ENCODE measurements at regions not wholly inside any gene's neighbourhood (a gene's known extent, or its start where the extent isn't known, plus 50 kb on each side); places are given as distances from the start of the nearest gene placed in this dataset.
"Not testable (repeated sequence)": the region's sequence is repeated elsewhere in the genome, so short reads cannot be mapped to it uniquely, and the experiment has no call there.

DNA sequence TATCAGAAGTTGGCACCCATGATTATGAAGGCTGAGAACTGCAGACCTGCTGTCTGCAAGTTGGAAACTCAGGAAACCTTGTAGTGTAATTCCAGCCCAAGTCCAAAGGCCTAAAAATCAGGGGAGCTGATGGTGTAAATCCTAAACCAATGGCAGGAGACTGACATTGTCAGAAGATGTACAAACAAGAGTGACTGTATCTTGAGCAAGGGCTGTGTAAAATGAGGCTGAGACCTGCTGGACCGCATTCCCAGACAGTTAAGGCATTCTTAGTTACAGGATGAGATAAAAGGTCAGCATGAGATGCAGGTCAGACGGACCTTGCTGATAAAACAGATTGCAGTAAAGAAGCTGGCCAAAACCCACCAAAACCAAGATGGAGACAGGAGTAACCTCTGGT, 147.7 kb downstream of the COG6 start:
- DNase-seq: no peak

DNA sequence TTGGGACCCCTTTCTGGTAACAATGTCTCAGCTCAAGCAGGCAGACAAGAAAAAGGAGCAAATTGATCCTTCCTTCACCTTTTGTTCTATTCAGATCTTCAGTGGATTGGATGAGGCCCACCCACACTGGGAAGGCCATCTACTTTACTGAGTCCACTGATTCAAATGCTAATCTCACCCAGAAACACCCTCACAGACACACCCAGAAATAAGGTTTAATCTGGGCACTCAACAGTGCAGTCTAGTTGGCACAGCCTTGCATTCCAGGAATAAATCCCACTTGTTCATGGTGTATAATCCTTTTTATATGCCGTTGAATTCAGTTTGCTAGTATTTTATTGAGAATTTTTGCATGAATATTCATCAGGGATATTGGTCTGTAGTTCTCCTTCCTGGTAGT, 148.4 kb downstream of the COG6 start:
- DNase-seq: no peak

DNA sequence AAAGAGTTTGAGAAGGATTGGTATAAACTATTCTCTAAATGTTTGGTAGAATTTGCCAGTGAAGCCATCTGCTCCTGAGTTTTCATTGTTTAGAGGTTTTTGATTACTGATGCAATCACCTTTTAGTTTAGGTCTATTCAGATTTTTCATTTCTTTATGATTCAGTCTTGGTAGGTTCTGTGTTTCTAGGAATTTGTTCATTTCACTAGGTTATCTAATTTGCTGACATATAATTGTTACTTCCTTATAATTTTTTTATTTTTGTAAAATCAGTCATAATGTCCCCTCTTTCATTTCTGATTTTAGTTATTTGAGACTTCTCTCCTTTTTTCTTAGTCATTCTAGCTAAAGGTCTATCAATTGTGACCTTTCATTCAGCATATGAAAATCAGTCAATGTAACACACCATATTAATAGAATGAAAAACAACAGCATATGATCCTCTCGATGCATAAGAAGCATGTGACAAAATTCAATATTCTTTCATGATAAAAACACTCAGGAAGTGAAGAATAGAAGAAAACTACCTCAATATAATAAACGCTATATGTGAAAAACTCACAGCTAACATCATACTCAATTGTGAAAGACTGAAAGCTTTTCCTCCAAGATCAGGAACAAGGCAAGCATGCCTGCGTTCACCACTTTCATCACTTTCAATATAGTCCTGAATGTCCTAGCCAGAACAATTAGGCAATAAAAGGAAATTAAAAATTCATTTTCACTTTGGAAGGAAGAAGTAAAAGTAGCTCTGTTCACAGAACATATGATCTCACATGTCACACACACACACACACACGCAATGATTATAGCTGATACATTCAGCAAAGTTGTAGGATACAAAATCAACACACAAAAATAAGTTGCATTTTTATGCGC, 149.1 kb downstream of the COG6 start:
- no peak for DNase-seq

DNA sequence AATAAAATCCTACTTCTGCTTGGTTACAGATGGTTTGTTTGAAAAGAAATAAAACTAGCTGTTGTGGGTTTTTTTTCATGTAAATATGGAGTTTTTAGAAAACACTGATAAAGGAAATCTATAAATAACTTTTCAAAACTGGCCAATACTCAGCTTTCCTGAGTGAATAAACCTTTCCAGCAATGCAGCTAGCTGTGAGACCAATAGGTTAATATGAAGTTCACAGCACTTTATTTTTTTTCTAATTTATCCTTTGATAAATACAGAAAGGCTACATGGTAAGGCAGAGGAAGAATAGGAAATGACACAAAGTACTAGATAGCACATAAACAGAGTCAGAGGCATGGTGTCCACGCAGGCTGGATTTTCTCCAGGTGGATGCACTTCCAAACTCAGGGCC, 154.0 kb downstream of the COG6 start:
- no peak for DNase-seq

DNA sequence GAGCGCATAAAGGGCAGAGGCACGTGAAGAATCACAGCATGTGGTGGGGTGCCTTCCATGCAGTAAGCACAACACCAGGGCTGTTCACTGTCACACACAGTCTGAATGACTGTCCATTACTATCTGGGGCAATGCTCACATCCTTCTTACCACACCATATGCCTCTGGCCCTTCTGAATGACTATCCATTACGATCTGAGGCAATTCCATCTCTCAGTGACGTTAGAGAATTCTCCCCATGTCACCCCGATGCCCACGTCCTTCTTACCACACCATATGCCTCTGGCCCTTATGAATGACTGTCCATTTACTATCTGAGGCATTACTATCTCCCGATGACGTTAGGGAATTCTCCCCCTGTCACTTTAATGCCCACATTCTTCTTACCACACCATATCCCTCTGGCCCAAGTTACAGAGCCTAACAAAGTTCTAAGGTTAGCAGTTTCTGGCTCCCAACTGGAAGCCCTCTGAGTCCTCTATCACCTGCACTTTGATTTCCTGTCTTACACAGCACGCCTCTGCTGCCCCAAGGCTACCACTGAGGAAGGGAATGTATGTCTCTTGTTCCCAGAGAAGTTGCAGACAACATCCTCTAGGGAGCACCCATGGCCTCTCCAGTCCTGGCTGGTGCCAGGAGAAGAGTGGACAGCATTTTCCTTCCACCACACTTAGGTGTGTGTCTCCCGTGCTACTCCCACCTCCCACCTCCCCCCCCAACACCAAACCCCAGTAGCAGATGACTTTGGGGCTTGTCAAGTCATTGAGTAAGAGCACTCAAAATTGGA, 154.8 kb downstream of the COG6 start:
- no peak for DNase-seq

DNA sequence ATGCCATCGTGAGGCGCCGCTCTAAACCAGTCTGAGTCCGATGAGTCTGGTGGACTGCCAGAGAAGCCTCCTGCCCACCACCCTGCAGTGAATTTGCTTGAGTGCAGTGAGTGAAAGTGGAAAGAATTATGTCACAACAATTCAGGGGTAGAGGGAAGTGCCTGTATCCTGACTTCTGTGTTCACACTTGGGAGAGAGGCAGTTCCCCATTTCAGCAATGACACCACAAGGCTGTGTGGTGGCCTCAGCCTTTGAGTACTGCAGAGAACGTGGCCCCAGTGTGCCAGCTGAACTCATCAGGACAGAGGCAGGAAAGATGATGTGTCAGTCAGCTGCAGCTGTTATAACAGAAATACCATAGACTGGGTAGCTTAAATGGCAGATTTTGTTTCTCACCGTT, 155.6 kb downstream of the COG6 start:
- no peak for DNase-seq

DNA sequence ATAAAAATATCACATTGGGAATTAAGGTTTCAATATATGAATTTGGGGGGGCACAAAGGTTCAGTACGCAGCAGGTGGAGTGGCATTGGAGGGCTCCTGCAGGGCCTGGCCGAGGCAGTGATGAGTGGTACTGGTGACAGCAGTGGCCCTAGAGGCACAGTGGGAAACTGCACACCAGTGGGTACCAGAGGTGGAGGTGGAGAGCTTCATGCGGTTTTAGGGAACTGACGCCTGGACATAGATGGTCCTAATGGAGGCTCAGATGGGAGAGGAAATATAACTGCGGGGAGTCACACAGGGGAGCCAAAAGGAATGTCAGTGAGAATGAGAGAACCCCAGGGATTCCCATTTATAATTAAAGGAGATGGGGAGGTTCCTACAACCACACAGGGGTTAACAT, 156.2 kb downstream of the COG6 start:
- no peak for DNase-seq

DNA sequence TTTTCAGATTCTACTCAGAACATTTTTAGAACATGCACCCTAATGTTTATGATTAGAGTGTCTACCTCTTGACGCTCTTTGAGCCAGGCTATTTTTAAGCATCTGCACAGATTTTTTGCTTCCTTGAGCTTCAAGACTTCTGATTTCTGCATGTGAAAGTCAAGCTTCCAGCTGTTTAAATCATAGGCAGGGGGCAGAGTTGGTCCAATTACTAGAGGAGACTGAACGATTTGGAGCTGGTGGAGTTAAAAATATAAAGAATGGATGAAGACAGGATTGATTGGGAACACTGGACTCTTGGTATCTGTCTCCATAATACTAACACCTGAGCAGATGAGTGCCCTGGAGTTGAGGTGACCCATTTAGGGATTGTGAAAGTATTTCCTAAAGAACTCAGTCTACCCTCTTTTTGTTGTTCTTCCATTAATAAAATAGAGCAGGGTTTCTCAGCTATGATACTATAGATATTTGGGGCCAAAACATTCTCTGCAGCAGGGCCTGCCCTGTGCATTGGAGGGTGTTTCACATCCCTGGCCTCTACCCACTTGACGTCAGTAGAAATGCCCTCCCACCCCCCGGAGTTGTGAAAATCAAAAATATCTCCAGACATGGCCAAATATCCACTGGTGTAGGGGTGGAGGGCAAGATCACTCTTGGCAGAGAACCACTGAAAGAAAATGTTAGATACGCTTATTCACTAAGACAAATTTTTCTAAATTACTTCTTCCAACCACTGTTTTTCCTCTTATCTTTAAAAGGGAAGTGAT, 160.1 kb downstream of the COG6 start:
- no peak for DNase-seq

DNA sequence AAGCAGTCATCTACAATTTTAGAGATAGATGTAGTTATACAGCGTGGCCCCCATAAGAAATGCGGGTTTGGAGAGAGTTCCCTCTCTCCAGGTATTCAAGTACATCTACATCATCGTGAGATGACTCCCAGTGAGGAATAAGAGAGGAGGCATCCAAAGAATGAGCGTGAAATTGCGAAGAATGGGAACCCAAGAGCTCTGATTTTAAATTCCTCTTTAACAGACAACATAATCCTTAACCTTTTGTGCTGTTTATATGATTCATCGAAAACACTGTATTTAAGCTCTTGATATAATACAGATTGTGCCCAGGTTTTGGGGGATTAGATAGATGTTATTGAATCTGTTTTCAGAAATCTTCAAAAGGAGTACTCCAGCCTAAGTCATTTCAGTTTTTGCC, 161.5 kb downstream of the COG6 start:
- no peak for DNase-seq

DNA sequence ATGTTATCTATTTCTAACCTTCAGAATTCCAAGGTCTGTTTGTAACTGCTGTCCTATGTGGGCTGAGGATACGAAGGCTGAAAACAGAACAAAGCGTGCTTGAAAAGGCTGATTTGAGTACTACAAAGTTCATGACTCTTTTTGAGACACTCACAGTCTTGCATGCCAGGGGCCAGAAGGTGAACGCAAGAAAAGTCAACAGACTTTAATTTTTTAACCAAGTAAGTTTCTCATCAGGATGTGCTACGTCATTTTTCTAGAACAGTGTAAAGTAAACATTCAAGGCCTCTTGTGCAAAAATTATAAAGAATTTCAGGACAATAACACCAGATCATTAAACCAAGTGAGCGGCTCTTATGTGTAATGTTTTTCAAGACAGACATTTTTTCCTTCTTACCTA, 163.5 kb downstream of the COG6 start:
- no peak for DNase-seq

DNA sequence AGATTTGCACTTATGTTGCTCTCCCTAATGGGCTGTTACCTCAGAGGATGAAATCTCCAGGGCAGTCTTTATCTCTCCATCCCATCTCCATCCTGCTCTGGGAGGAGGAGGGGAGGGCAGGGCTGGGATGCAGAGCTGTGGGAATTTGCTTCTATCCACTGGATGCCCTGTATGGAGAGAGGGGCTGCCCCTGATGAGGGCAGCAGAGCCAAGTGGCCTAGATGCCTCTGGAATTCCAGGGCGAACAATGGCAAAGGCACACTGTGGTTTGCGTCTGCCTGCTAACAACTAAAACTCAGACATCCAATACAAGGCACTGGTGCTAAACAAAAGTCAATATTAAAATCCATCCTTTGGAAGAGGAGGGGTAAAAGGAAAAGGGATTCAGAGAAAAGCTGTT, 165.1 kb downstream of the COG6 start:
- DNase-seq: no peak

DNA sequence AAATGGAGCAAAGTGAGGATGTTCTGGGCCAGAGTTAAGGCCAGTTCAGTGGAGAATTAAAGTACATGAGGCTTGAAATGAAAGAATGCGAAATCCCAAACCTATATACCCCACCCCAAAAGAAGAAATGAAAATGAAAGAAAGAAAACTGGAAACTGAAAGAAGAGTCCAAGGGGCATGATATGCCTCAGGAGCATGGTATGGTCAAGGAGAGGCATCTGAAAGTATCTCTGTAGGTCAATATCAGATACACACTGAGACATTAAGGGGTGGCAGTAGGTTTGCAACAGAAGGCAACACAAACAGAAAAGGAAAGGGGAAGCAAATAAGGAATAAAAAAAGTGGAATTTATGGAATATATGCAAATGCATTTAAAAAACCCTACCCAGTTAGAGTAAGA, 166.5 kb downstream of the COG6 start:
- no peak for DNase-seq

DNA sequence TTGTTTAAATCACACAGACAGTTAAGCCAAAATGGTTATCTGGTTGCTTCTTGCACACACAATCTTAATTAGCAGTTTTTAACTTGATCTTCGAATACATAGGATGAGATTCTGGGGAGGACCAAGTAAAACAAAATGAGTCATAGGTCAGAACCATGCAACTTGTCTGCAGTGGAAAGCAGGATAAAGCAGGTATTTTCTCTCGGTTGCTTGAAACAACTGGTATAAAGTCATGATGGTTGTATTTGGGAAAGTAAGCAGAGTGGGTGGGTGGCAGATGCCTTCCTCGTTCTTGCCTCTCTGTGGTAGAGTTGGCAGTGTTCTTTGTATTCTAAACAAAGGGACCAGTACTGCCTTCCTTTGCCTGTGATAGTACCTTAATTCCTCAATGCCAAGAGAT, 167.0 kb downstream of the COG6 start:
- no peak for DNase-seq

DNA sequence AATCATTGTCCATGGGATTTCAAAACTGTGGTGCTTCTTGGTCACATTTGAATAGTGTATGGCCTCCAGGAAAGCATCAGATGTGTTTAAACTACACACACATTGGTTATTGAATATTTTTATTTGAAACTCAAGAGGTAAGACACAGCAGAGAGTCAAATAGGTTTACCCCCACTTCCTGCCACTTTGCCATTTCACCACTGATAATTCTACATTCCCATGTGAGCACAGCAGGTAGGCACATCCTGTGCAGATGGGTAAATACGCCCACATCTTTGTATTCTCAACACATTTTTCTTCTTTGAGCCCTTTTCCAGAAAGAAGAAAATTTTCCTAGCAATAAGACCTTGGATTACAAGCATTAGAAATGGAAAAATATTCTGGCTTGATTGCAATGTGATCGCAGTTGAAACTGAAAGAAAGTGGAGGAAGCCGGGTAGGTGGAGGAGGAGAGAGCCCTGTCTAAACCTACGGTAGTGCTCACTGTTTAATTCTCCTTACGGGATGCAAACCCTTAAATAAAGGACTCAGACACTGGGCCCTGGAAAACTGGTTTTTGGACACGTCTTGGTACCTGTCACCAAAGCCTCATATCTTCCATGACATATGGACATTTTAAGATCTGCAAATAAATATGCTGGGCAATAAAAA, 167.7 kb downstream of the COG6 start:
- DNase-seq: no peak

DNA sequence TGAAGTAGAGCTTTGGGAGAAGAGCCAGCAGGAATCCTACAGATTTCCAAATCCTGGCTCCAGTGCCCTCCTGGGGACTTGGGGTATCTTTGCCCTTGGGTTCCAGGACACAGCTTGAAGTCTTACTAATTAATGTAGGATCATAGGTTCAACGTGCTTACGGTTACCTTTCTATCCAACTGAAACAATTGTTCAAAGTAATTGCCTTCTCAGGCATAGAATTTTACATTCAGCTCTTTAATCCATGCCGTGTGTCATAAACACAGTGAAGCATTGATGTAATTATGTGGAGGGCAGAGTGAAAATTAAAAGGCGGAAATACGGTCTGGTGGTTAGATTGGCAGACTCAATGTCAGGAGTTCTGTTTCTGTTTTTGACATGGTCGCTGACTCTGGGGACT, 170.4 kb downstream of the COG6 start:
- DNase-seq: no peak

DNA sequence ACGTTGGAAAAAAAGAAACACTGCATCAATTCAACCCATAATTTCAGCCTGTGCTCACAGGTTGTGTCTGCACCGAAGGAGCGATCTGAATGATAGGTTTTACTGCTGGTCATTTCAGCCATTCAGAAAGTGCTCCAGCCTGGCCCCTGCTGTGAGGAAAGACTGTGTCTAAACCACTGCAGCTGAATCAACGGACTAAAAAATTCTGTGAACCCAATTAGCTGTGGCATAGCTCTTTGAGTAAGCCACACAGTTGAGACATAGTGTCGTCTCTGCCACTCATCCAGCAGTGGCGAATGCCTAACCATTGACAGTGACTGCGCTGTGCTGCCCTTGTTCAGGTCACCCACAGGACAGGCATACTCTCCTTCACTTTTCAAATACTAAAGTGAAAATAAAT, 179.8 kb downstream of the COG6 start:
- DNase-seq: no peak

DNA sequence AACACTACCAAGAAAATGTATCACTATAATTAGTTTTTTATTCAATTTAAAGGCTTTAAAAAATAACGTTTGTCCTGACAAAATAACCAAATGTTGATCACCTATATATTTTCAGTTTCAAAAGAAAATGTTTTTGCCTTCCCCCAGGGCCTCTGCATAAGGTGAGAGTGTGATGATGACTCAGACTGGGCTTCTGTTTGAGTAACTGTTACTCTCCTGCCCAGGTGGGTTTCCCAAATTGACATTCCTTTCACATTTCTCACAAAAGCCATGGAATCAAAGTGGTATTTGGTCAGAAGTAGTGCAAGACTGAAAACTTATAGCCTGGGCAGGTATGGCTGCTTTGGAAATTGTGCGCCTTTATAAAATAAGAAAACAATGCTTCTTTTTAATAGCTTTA, 180.6 kb downstream of the COG6 start:
- no peak for DNase-seq

DNA sequence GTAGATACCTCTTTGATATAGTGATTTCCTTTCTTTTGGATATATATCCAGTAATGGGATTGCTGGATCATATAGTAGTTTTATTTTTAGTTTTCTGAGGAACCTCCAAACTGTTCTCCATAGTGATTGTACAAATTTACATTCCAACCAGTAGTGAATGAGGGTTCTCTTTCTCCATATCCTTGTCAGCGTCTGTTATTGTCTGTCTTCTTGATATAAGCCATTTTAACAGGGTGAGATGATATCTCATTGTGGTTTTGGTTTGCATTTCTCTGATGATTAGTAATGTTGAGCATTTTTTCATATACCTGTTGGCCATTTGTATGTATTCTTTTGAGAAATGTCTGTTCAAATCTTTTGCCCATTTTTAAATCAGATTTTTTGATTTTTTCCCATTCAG, 182.4 kb downstream of the COG6 start:
- not testable (repeated sequence) for DNase-seq

DNA sequence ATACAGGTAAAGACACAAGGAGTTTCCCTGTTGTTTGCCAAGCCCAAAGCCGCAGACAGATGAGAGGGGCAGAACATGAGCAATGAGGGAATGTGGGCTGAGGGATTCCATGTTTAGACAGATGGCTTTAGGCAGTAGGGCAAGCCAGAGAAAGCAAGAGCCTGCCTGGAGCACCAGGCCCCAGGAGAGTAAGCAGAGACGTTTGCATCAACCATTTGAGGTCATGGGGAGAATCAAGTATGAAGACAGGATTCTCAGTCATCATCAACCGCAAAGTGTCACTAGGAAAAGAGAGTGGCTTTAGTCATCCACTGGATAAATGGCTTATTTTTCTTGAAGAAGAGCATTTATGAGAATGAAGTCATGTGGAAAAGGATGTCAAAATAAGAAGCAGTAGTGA, 184.7 kb downstream of the COG6 start:
- no peak for DNase-seq

DNA sequence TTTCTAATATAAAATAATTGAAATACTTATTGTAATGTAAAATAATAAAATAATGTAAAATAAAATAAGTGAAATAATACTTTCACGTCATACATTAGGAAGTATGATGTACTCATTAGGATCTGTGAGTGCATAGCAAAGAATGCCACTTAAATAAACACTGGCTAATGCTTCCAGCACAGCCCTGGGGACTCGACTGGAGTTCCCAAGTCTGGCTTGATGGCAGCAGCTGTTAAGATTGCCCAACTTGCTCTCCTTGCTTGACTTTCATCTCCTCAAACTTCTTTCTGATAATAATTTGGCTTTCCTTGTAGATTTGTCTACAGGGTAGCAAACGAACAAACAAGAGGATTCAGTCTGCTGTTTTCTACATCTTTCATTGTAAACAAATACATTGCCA, 191.9 kb downstream of the COG6 start:
- DNase-seq: no peak

DNA sequence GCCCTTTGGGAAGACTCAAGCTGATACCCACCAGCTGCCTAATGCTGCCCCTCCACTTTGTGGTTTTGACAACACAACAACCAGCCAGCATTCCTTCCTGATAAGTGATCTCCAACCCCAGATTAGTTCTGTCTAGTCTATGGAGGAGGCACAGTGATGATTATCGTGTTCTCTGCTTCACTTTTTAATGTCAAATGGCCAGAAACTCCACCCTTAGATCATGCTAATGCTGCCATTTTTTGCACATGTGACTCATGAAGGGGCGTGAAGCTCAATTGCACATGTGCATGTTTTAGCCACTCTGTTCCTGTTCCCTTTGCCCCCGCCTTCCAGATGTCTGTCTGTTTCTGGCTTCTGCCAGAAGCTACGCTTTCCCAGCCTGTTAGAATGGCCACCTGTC, 199.8 kb downstream of the COG6 start:
- no peak for DNase-seq

DNA sequence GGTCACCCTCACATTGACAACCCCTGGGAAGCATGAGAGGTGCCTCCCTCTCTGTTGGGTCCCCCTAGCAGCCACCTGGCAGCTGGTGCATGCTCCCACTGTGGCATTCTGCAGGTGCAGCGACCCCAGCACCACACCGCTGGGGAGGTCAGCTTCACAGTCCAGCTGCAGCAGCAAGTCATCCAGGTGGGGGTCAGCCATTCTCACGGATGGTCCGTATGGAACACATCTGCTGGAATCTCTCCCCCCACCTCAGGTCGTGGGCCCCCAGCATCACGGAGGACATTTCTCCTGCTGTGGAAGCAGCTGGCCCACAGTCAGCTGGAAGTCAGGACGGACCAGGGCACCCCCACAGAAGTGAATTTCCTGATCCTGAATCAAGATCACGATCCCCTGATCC, 201.3 kb downstream of the COG6 start:
- DNase-seq: no peak

DNA sequence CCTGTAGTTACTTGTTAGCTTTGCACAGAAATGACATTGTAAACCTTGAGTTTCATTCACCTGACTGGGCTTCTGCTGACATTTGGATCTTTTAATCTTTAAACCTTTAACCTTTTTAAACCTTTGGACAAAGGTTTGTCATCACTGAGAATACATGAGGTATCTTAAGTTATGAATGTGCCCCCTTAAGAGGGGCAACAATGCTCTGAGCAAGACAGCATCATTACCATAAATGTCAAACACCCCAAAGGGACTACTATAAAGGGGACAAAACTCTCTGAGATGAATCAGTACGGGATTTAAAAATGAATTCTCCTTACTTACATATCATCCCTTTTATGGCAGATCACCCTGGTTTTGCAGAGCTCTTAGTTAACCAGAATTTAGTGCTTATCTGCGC, 203.3 kb downstream of the COG6 start:
- DNase-seq: no peak
